ENCODE measurements at regions not wholly inside any gene's neighbourhood (a gene's known extent, or its start where the extent isn't known, plus 50 kb on each side); places are given as distances from the start of the nearest gene placed in this dataset.
"Not testable (repeated sequence)": the region's sequence is repeated elsewhere in the genome, so short reads cannot be mapped to it uniquely, and the experiment has no call there.

- Histone ChIP-seq H3K4me3 (ENCODE audit: low read length in 2 of 2) (no peak overlapping the region), H3K9ac (ENCODE audit: low read depth in 1 of 2, low read length in 2 of 2) (no peak overlapping the region), H3K36me3 (ENCODE audit: control insufficient read depth in 2 of 2, insufficient read depth in 2 of 2, low read length in 2 of 2) (no peaks in the 10 kb centered on the region), H3K4me1 (ENCODE audit: control insufficient read depth in 2 of 2, insufficient read depth in 2 of 2, low read length in 2 of 2) (no peaks in the 10 kb centered on the region), H3K9me3 (ENCODE audit: control insufficient read depth in 2 of 2, low read length in 2 of 2) (no peaks in the 10 kb centered on the region), H3K27ac (ENCODE audit: low read depth in 2 of 2, low read length in 2 of 2) (no peak overlapping the region), H3K27me3 (ENCODE audit: control insufficient read depth in 2 of 2, insufficient read depth in 2 of 2, low read length in 2 of 2) (no peaks in the 10 kb centered on the region)
Measured at GRCh38 chr2:132282911-132283310, 121.2 kb upstream of the ANKRD30BL start.

- not testable (repeated sequence) for H3K36me3 ChIP-seq (ENCODE audit: control insufficient read depth in 2 of 2, insufficient read depth in 2 of 2, low read length in 2 of 2); H3K27me3 ChIP-seq (ENCODE audit: control insufficient read depth in 2 of 2, insufficient read depth in 2 of 2, low read length in 2 of 2); H3K4me3 ChIP-seq (ENCODE audit: low read length in 2 of 2); H3K4me1 ChIP-seq (ENCODE audit: control insufficient read depth in 2 of 2, insufficient read depth in 2 of 2, low read length in 2 of 2); H3K27ac ChIP-seq (ENCODE audit: low read depth in 2 of 2, low read length in 2 of 2); H3K9me3 ChIP-seq (ENCODE audit: control insufficient read depth in 2 of 2, low read length in 2 of 2); H3K9ac ChIP-seq (ENCODE audit: low read depth in 1 of 2, low read length in 2 of 2)
Measured at GRCh38 chr2:132286289-132286911, 124.6 kb upstream of the ANKRD30BL start.

- H3K9me3 ChIP-seq (ENCODE audit: control insufficient read depth in 2 of 2, low read length in 2 of 2); H3K4me1 ChIP-seq (ENCODE audit: control insufficient read depth in 2 of 2, insufficient read depth in 2 of 2, low read length in 2 of 2); H3K36me3 ChIP-seq (ENCODE audit: control insufficient read depth in 2 of 2, insufficient read depth in 2 of 2, low read length in 2 of 2); H3K27ac ChIP-seq (ENCODE audit: low read depth in 2 of 2, low read length in 2 of 2); H3K27me3 ChIP-seq (ENCODE audit: control insufficient read depth in 2 of 2, insufficient read depth in 2 of 2, low read length in 2 of 2); H3K9ac ChIP-seq (ENCODE audit: low read depth in 1 of 2, low read length in 2 of 2); H3K4me3 ChIP-seq (ENCODE audit: low read length in 2 of 2): not testable (repeated sequence)
Measured at GRCh38 chr2:132287910-132288309, 126.2 kb upstream of the ANKRD30BL start.

DNA sequence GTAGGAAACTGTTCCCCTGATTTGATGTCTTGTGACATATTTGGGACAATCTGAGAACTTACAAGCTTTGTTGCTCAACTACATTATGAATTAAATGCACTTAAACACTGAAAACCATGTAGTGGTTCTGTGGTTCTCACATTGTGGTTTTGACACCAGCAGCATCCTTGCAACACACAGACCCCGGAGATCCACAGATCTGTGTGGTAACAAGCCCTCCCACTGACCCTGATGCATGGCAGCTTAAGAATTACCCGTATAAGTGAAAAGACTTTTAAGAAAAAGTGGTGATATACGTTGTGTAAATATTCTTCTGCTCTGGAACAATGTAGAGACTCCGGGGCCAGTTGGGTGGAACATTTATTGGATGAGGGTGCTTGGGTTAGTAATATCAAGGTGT is 127.4 kb upstream of the ANKRD30BL start:
- H3K9me3 ChIP-seq (ENCODE audit: control insufficient read depth in 2 of 2, low read length in 2 of 2); H3K4me3 ChIP-seq (ENCODE audit: low read length in 2 of 2); H3K27ac ChIP-seq (ENCODE audit: low read depth in 2 of 2, low read length in 2 of 2); H3K4me1 ChIP-seq (ENCODE audit: control insufficient read depth in 2 of 2, insufficient read depth in 2 of 2, low read length in 2 of 2); H3K36me3 ChIP-seq (ENCODE audit: control insufficient read depth in 2 of 2, insufficient read depth in 2 of 2, low read length in 2 of 2); H3K27me3 ChIP-seq (ENCODE audit: control insufficient read depth in 2 of 2, insufficient read depth in 2 of 2, low read length in 2 of 2); H3K9ac ChIP-seq (ENCODE audit: low read depth in 1 of 2, low read length in 2 of 2): not testable (repeated sequence)

DNA sequence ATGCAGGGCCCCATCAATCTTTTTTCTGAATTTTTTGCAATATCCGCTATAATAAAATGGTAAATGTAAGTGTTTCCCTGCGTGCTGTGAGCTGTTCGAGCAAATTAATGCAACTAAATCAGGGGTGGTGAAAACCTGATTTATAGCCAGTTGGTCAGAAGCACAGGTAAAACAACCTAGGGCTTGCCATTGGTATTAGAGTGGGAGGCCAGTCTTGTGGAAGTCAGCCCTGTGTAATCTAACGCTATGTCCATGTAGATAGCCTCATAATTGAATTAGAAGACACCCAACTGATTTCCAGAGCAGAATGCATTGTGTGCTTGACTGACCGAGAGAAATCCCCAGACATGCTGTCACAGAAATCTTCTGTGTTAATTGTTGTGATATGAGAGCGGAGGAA is 126.8 kb upstream of the GPR39 start:
- H3K4me1 ChIP-seq (ENCODE audit: control insufficient read depth in 2 of 2, insufficient read depth in 2 of 2, low read length in 2 of 2); H3K27ac ChIP-seq (ENCODE audit: low read depth in 2 of 2, low read length in 2 of 2); H3K27me3 ChIP-seq (ENCODE audit: control insufficient read depth in 2 of 2, insufficient read depth in 2 of 2, low read length in 2 of 2); H3K9ac ChIP-seq (ENCODE audit: low read depth in 1 of 2, low read length in 2 of 2); H3K4me3 ChIP-seq (ENCODE audit: low read length in 2 of 2); H3K9me3 ChIP-seq (ENCODE audit: control insufficient read depth in 2 of 2, low read length in 2 of 2); H3K36me3 ChIP-seq (ENCODE audit: control insufficient read depth in 2 of 2, insufficient read depth in 2 of 2, low read length in 2 of 2): not testable (repeated sequence)

- H3K9me3 ChIP-seq (ENCODE audit: control insufficient read depth in 2 of 2, low read length in 2 of 2); H3K36me3 ChIP-seq (ENCODE audit: control insufficient read depth in 2 of 2, insufficient read depth in 2 of 2, low read length in 2 of 2); H3K9ac ChIP-seq (ENCODE audit: low read depth in 1 of 2, low read length in 2 of 2); H3K4me1 ChIP-seq (ENCODE audit: control insufficient read depth in 2 of 2, insufficient read depth in 2 of 2, low read length in 2 of 2); H3K27me3 ChIP-seq (ENCODE audit: control insufficient read depth in 2 of 2, insufficient read depth in 2 of 2, low read length in 2 of 2); H3K27ac ChIP-seq (ENCODE audit: low read depth in 2 of 2, low read length in 2 of 2): not testable (repeated sequence)
- H3K4me3 ChIP-seq (ENCODE audit: low read length in 2 of 2): peak overlapping the region in 1 of 2 donors; percentile 52
Measured at GRCh38 chr2:132300592-132301378, 115.8 kb upstream of the GPR39 start.

DNA sequence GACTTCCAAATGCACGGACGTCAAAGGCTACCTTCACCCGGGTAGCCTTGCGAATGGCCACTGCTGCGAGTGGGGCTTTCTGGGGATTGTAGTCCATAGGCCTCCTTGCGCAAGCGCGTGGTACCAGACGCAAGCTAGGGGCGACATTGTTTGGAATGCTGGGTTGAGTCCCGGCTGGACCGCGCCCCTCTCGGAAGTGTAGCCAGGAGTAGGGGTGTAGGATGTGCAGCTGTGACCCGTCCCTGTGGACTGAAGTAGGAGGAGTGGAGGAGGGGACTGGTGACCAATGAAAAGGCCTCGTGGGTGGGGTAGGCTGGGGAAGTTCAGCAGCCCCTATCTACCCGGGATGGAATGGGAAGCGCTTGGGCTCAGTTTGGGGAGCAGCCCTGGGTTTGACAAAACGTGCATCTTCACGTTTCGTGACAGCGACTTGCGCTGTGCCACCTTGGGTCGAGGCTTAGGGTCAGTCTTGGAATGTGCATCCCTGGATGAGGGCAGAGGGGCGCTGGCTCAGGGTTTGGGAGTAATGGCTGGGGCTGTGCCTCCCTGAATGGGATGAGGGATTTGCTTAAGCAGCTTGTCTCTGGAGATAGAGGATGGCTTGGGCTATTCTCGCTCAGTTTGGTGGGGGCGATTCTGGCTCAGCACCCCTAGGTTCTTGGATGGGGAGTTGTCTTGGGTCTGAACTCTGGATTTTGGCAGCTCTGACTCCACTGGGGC is 111.8 kb upstream of the GPR39 start:
- H3K27me3 ChIP-seq (ENCODE audit: control insufficient read depth in 2 of 2, insufficient read depth in 2 of 2, low read length in 2 of 2); H3K36me3 ChIP-seq (ENCODE audit: control insufficient read depth in 2 of 2, insufficient read depth in 2 of 2, low read length in 2 of 2); H3K9ac ChIP-seq (ENCODE audit: low read depth in 1 of 2, low read length in 2 of 2); H3K9me3 ChIP-seq (ENCODE audit: control insufficient read depth in 2 of 2, low read length in 2 of 2); H3K27ac ChIP-seq (ENCODE audit: low read depth in 2 of 2, low read length in 2 of 2); H3K4me1 ChIP-seq (ENCODE audit: control insufficient read depth in 2 of 2, insufficient read depth in 2 of 2, low read length in 2 of 2): not testable (repeated sequence)
- peak overlapping the region; percentile 35 to 44 for H3K4me3 ChIP-seq (ENCODE audit: low read length in 2 of 2)

- not testable (repeated sequence) for H3K9me3 ChIP-seq (ENCODE audit: control insufficient read depth in 2 of 2, low read length in 2 of 2); H3K4me3 ChIP-seq (ENCODE audit: low read length in 2 of 2); H3K27me3 ChIP-seq (ENCODE audit: control insufficient read depth in 2 of 2, insufficient read depth in 2 of 2, low read length in 2 of 2); H3K27ac ChIP-seq (ENCODE audit: low read depth in 2 of 2, low read length in 2 of 2); H3K9ac ChIP-seq (ENCODE audit: low read depth in 1 of 2, low read length in 2 of 2); H3K36me3 ChIP-seq (ENCODE audit: control insufficient read depth in 2 of 2, insufficient read depth in 2 of 2, low read length in 2 of 2); H3K4me1 ChIP-seq (ENCODE audit: control insufficient read depth in 2 of 2, insufficient read depth in 2 of 2, low read length in 2 of 2)
Measured at GRCh38 chr2:132307613-132308198, 108.9 kb upstream of the GPR39 start.

GRCh38 chr2:132309203-132309602 is 107.4 kb upstream of the GPR39 start:
- H3K4me3 ChIP-seq (ENCODE audit: low read length in 2 of 2); H3K9me3 ChIP-seq (ENCODE audit: control insufficient read depth in 2 of 2, low read length in 2 of 2); H3K9ac ChIP-seq (ENCODE audit: low read depth in 1 of 2, low read length in 2 of 2); H3K27me3 ChIP-seq (ENCODE audit: control insufficient read depth in 2 of 2, insufficient read depth in 2 of 2, low read length in 2 of 2); H3K36me3 ChIP-seq (ENCODE audit: control insufficient read depth in 2 of 2, insufficient read depth in 2 of 2, low read length in 2 of 2); H3K27ac ChIP-seq (ENCODE audit: low read depth in 2 of 2, low read length in 2 of 2); H3K4me1 ChIP-seq (ENCODE audit: control insufficient read depth in 2 of 2, insufficient read depth in 2 of 2, low read length in 2 of 2): not testable (repeated sequence)

GRCh38 chr2:132315546-132315945 is 101.1 kb upstream of the GPR39 start:
- H3K4me1 ChIP-seq (ENCODE audit: control insufficient read depth in 2 of 2, insufficient read depth in 2 of 2, low read length in 2 of 2); H3K36me3 ChIP-seq (ENCODE audit: control insufficient read depth in 2 of 2, insufficient read depth in 2 of 2, low read length in 2 of 2); H3K27me3 ChIP-seq (ENCODE audit: control insufficient read depth in 2 of 2, insufficient read depth in 2 of 2, low read length in 2 of 2); H3K4me3 ChIP-seq (ENCODE audit: low read length in 2 of 2); H3K9me3 ChIP-seq (ENCODE audit: control insufficient read depth in 2 of 2, low read length in 2 of 2); H3K27ac ChIP-seq (ENCODE audit: low read depth in 2 of 2, low read length in 2 of 2); H3K9ac ChIP-seq (ENCODE audit: low read depth in 1 of 2, low read length in 2 of 2): not testable (repeated sequence)

Data from mucosa of rectum (tissue), 2 donors.